Gastrocnemius medialis (tissue), 4 donors: ENCODE measurements at regions not wholly inside any gene's neighbourhood (a gene's known extent, or its start where the extent isn't known, plus 50 kb on each side); places are given as distances from the start of the nearest gene placed in this dataset.

ENCODE experiments used
- ATAC-seq, 2 donors: fragments of 150-250 bp; one replicate each; pipeline ENCODE4 v1.9.1; 2016
- DNase-seq, 2 donors: peaks; one replicate each; pipeline ENCODE4 v3.0.0-alpha.2; 2019
- H3K27ac ChIP-seq, 4 donors: fragments of 200-600 bp; sonication (generic); 1 replicate in 1 of 4; 2 replicates in 3 of 4; pipeline ENCODE4 v1.5.1; 2016 to 2018; ENCODE audit warnings: mild to moderate bottlenecking in 2 of 4, moderate library complexity in 1 of 4
- H3K27me3 ChIP-seq, 3 donors: fragments of 200-600 bp; sonication (generic) in 2 of 3; 1 replicate in 1 of 3; 2 replicates in 2 of 3; pipeline versions ENCODE4 v1.5.1 to v1.6.0; 2016 to 2019; ENCODE audit warnings: mild to moderate bottlenecking in 1 of 3, moderate library complexity in 1 of 3
- H3K36me3 ChIP-seq, 2 donors: fragments of 200-600 bp; sonication (generic) in 1 of 2; one replicate each; pipeline ENCODE4 v1.5.1; 2017 to 2018
- H3K4me1 ChIP-seq, 2 donors: fragments of 200-600 bp; sonication (generic) in 1 of 2; one replicate each; pipeline ENCODE4 v1.5.1; 2016 to 2017; ENCODE audit warnings: mild to moderate bottlenecking in 2 of 2
- H3K4me3 ChIP-seq, 4 donors: fragments of 200-600 bp; sonication (generic) in 3 of 4; 1 replicate in 1 of 4; 2 replicates in 3 of 4; pipeline ENCODE4 v1.5.1; 2016 to 2019; ENCODE audit warnings: mild to moderate bottlenecking in 2 of 4
- H3K9me3 ChIP-seq, 3 donors: fragments of 200-600 bp; sonication (generic) in 2 of 3; 1 replicate in 1 of 3; 2 replicates in 2 of 3; pipeline ENCODE4 v1.5.1; 2016 to 2019
- CTCF ChIP-seq, 5 experiments: fragments of 450-650 bp in 3 of 5; fragments of 200-600 bp in 2 of 5; sonication (generic) in 2 of 5; IDR thresholded peaks in 4 of 5; conservative IDR thresholded peaks in 1 of 5; 1 replicate in 4 of 5; 2 replicates in 1 of 5; pipeline ENCODE4 v1.5.1; 2016 to 2019; ENCODE audit warnings: antibody characterized with exemption in 5 of 5, mild to moderate bottlenecking in 3 of 5, moderate library complexity in 3 of 5
- POLR2A ChIP-seq, 2 donors: fragments of 450-650 bp; IDR thresholded peaks; one replicate each; pipeline ENCODE4 v1.6.1; 2017; ENCODE audit warnings: antibody characterized with exemption in 2 of 2, mild to moderate bottlenecking in 2 of 2, moderate library complexity in 2 of 2
- in situ Hi-C, 4 donors: fragments of 200-750 bp; cut with MboI; loops; one replicate each; pipeline versions ENCODE4 v1.15.0 to v1.8.0; 2017; ENCODE audit warnings: low sequenced_read_pairs in 4 of 4
- intact Hi-C: fragments of 100-400 bp; cut with DNase I; formaldehyde crosslinking; loops from one replicate; pipeline ENCODE4 v1.15.1; 2023; ENCODE audit warnings: low total_unique reads

- in situ Hi-C loops, result no loop called here
- ATAC-seq (no peak), DNase-seq (no peak)
- H3K9me3 ChIP-seq, result no peaks in the 10 kb centered on the region
- H3K4me1 ChIP-seq, result no peaks in the 10 kb centered on the region
- no peaks in the 10 kb centered on the region for H3K27me3 ChIP-seq
- H3K4me3 ChIP-seq, result no peak overlapping the region
- no peak overlapping the region for H3K27ac ChIP-seq
- intact Hi-C loops, result no loop called here
- no peak for TF ChIP-seq POLR2A (IDR thresholded peaks at IDR 0.05)
- no peak for TF ChIP-seq CTCF (IDR thresholded peaks at IDR 0.05 in 4 of 5, conservative IDR thresholded peaks at IDR 0.05 in 1 of 5)
- H3K36me3 ChIP-seq, result no peaks in the 10 kb centered on the region
These were observed 68.0 kb upstream of the GPC6 start for GRCh38 chr13:93158565-93158964.

GRCh38 chr13:93169980-93170379 lies 56.6 kb upstream of the GPC6 start:
- H3K4me1 ChIP-seq, result no peaks in the 10 kb centered on the region
- H3K27ac ChIP-seq, result no peak overlapping the region
- TF ChIP-seq CTCF (IDR thresholded peaks at IDR 0.05 in 4 of 5, conservative IDR thresholded peaks at IDR 0.05 in 1 of 5), result no peak
- no peak for TF ChIP-seq POLR2A (IDR thresholded peaks at IDR 0.05)
- intact Hi-C loops (no loop called here), in situ Hi-C loops (no loop called here)
- H3K36me3 ChIP-seq, result no peaks in the 10 kb centered on the region
- ATAC-seq (no peak), DNase-seq (no peak)
- H3K27me3 ChIP-seq, result no peaks in the 10 kb centered on the region
- no peak overlapping the region for H3K4me3 ChIP-seq
- H3K9me3 ChIP-seq, result no peaks in the 10 kb centered on the region

GRCh38 chr13:93172109-93172508 lies 54.5 kb upstream of the GPC6 start:
- TF ChIP-seq CTCF (IDR thresholded peaks at IDR 0.05 in 4 of 5, conservative IDR thresholded peaks at IDR 0.05 in 1 of 5), result no peak
- no peak for TF ChIP-seq POLR2A (IDR thresholded peaks at IDR 0.05)
- Histone ChIP-seq H3K4me1 (no peaks in the 10 kb centered on the region), H3K9me3 (no peaks in the 10 kb centered on the region), H3K27me3 (no peaks in the 10 kb centered on the region), H3K36me3 (no peaks in the 10 kb centered on the region), H3K27ac (no peak overlapping the region), H3K4me3 (no peak overlapping the region)
- no peak for DNase-seq
- intact Hi-C loops (no loop called here), in situ Hi-C loops (no loop called here)
- no peak for ATAC-seq

DNA sequence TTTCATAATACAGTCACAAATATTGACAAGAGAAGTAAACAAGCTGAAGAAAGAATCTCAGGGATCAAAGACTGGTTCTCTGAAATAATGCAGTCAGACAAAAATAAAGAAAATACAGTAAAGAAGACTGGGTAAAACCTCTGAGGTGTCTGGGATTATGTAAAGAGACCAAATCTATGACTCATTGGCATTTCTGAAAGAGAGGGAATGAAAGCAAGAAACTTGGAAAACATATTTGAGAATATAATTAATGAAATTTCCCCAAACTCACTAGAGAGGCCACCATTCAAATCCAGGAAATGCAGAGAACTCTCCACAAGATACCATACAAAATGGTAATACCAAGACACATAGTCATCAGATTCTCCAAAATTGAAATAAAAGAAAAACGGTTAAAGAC lies 53.0 kb upstream of the GPC6 start:
- Histone ChIP-seq H3K27ac (no peak overlapping the region), H3K9me3 (no peaks in the 10 kb centered on the region), H3K4me1 (no peaks in the 10 kb centered on the region), H3K27me3 (no peaks in the 10 kb centered on the region), H3K4me3 (no peak overlapping the region), H3K36me3 (no peaks in the 10 kb centered on the region)
- DNase-seq (no peak), ATAC-seq (no peak)
- TF ChIP-seq CTCF (IDR thresholded peaks at IDR 0.05 in 4 of 5, conservative IDR thresholded peaks at IDR 0.05 in 1 of 5) (no peak), POLR2A (IDR thresholded peaks at IDR 0.05) (no peak)
- intact Hi-C loops (no loop called here), in situ Hi-C loops (no loop called here)

DNA sequence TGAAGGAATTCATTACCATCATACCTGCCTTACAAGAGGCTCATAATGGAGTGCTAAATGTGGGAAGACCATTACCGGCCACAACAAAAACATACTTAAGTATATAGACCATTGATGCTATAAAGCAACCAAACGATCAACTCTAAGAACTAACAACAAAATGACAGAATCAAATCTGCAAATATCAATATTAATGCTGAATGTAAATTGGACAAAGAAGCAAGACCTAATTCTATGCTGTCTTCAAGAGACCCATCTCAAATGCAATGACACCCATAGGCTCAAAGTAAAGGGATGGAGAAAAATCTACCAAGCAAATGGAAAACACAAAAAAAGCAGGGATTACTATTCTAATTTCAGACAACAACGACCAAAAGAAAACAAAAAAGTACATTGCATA lies 52.3 kb upstream of the GPC6 start:
- in situ Hi-C loops (no loop called here), intact Hi-C loops (no loop called here)
- no peaks in the 10 kb centered on the region for H3K4me1 ChIP-seq
- H3K27ac ChIP-seq, result no peak overlapping the region
- no peaks in the 10 kb centered on the region for H3K9me3 ChIP-seq
- H3K4me3 ChIP-seq, result no peak overlapping the region
- DNase-seq (no peak), ATAC-seq (no peak)
- no peaks in the 10 kb centered on the region for H3K27me3 ChIP-seq
- no peak for TF ChIP-seq POLR2A (IDR thresholded peaks at IDR 0.05)
- TF ChIP-seq CTCF (IDR thresholded peaks at IDR 0.05 in 4 of 5, conservative IDR thresholded peaks at IDR 0.05 in 1 of 5), result no peak
- H3K36me3 ChIP-seq, result no peaks in the 10 kb centered on the region
